SK-MEL-5 (cell line): ENCODE measurements at regions not wholly inside any gene's neighbourhood (a gene's known extent, or its start where the extent isn't known, plus 50 kb on each side); places are given as distances from the start of the nearest gene placed in this dataset.
A peak's percentile ranks its signal among the peaks of the same experiment; 100 is the strongest.

Experiments
- DNase-seq: peaks from one replicate; pipeline ENCODE4 v3.0.0-alpha.2; 2016; ENCODE audit warnings: low read depth, low spot score
- in situ Hi-C: cut with HindIII; loops from 2 replicates; pipeline ENCODE4 v1.10.0; 2016; ENCODE audit warnings: low sequenced_read_pairs, high pct_unique_total_duplicates, low pct_unique_long_range_greater_than_20kb

DNA sequence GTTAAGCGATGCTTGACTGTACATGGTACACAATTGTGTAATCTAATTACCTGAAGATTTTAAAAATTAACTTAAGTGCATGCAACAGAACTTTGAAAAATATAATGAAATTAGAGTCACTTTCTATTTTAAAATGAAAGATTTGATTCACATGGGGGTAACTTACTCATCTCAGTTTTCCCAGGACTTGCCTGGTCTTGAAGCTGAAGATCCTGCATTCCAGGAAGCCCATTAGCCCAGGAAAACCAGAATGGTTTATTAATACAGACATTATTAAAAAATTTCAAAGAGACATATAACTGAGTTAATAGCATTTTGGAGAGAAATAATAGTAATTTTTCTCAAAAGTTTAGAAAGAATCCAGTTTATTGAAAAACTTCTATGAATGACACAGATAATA, 190.6 kb downstream of the SIM1 start:
- in situ Hi-C loops: no loop called here
- DNase-seq: no peak

DNA sequence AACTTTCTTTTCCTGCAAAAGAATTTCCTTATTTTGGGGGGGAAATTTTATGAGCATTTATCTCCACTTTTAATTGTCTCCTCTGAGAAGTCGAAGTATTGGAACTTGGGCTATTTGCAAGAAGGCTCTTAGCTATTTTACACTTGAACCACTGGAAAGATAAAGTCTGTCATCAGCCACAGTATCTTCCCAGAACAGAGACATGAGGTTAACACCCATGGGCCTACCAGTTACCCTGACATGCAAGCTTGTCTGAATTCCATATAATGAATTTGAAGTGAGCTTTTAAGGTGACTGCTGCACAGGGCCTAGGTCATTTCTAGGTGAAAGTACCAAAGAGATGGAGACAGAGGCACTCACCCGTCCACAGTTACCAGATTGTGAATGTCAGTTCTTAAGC, 193.1 kb downstream of the SIM1 start:
- in situ Hi-C loops: no loop called here
- no peak for DNase-seq

DNA sequence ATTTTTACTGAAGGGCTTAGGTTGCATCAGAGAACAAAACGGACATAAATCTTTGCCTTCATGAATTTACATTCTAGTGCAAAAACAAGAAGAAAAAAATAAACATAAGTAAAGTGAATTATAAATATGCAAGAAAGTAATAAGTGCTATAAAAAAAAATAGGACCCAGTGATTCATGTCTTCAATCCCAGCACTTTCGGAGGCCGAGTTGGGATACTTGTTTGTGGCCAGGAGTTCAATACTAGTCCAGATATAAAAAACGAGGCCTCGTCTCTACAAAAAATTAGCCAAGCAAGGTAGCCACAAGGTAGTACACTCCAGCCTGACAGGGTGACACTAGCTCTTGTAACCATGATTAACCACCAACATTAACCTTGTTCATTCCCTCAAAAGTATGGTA, 193.5 kb downstream of the SIM1 start:
- DNase-seq: no peak
- in situ Hi-C loops: no loop called here

DNA sequence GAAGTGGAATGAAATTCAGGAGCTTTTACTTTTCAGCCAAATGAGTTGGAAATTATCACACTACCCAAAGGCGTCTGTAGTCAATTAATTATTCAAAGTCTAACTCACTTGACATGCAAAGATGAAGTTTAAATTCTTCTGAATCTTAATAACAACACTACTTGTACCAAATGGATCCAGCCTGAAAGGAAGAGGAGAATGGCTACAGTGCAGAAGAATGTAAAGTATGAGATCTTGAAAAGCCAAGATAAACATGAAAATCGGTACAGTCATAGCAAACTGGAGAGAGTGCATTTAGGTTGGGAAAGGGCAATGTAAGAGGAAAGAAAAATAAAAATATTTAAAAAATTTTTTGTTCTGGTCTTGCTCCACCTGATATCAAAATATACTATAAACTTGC, 195.5 kb downstream of the SIM1 start:
- in situ Hi-C loops: no loop called here
- no peak for DNase-seq

DNA sequence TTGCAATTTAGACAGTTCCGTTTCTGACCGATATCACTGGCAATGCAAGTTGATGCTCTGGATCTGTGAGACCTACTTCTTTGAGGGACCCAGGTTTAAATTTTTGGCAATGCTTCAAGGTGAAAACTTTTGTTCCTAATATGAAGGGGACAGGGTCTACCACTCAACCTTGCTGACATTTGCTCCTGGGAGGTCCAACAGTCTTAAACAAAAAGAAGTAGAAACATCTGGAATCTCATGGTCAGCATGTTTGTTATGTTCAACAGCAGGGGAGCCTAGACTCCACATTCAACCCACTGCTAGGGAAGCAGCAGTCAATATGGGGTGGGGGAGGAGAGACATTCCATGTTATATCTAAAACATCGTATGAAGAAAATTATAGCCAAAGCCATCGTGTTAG, 196.4 kb downstream of the SIM1 start:
- no peak for DNase-seq
- in situ Hi-C loops: no loop called here

DNA sequence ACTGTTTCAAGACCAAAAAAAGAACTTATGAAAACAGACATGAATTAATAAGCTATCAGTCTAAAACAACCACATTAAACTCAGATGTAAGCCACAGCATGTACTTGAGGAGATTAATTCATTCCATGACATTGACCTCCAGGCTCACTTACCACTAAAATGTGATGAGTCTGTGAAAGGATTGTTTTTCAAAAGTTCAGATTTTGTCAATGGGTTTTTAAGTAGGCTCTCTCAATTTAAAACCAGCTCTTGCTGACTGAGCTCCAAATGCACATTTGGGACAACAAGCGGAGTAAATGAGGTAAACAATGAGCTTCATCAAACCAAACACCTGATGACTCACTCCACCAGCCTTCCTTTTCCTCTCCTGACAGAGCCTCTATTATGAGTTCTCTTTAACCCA, 197.0 kb downstream of the SIM1 start:
- no peak for DNase-seq
- in situ Hi-C loops: no loop called here

DNA sequence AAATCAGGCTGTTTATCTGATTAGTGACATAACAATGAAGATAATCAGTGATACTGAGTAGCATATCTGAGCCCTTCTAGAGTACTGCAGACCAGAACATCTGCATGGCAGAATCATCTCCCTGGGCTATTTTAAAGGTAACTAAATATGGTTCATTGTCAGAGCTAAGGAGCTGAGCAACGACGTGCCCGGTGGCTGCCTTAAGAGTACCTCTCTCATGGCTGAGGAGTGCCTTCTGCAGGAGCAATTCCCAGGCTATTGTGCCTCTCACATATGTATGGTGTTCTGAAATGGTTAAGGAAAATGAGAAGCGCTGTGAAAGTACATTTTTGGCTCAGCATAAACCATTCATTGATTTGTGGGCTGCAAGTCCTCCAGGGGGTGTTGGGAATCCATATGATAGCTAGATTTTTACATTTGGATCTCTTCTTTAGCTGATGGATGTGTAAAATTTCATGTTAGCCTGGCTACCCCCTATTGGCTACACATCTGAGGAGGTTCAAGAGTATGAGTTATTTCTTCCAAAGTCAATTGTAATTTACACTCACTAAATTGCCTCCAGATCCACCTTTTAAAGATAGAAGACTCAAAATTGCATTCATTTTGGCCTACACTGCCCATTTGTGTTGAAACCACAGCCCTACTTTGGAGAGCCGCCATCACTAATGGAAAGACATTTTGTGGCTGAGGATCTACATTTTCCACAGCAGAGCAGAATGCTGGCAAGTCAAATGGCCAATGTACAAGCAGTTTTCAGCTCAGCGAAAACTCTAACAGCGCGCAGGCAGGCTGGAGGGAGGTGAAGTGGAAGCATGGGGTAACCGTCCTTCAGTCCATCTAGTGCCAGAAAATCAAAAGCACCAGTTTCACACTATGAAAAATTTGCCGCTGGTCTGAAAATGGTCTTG, 198.0 kb downstream of the SIM1 start:
- DNase-seq: no peak
- in situ Hi-C loops: no loop called here

DNA sequence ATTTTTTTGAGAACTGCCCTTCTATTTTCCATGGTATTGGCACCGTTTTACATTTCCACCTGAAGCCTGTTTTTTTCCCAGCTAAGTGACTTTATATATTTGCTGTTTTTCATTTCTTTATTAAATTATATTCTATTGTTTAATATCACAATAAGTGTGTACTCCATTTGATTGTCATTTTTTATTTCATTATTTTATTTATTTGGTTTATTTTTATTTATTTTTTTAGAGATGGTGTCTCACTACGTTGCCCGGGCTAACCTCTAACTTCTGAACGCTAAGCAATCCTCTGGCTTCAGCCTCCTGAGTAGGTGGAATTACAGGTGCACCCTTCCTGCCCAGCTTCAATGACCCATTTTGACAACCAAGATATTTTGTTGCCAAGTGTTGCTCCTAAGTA, 202.6 kb downstream of the SIM1 start:
- in situ Hi-C loops: no loop called here
- DNase-seq: no peak

DNA sequence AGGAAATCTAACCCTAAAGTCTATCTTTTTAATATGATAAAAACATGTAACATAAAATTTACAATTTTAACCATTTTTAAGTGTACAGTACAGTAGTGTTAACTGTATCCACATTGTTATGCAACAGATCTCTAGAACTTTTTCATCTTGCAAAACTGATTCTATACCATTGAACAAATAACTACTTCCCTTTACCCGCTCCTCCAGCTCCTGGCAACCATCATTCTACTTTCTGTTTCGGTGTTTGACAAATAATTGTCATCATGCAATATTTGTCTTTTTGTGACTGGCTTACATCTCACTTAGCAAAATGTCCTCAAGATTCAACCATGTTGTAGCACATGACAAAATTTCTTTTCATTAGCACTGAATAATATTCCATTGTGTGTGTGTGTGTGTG, 203.2 kb downstream of the SIM1 start:
- DNase-seq: no peak
- in situ Hi-C loops: no loop called here

DNA sequence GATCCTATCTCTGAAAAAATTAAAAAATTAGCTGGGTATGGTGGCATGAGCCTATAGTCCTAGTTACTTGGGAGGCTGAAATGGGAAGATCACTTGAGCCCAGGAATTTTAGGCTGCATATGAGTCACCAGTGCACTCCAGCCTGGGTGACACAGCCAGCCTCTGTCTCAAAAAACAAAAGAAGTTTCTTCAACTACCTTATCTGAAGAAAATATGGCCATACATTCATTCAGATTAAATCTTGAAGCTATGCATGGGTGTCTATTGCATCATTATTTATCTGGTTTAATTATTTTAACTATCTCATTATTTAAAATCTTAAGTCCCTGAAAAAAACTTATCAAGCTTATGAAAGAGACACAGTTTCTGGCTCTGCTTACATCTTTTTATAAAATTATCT, 204.1 kb downstream of the SIM1 start:
- DNase-seq: no peak
- in situ Hi-C loops: no loop called here

DNA sequence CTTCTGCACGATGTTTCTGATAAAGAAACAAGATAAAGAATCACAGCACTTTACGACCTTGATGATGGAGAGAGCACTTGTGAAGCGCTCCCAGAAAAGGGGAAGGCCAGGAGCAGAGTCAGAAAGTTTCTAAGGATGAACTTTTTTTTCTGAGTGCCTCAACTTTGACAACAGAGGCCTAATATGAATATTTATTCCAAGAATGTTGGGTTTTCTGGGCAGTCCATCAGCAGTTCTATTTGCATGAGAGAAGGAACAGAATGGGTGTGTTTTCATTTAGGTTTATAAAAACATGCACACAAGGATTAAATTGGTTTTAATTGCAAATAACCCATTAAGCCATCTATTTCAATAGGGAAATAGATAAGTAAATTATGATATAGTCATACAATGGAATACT, 204.9 kb downstream of the SIM1 start:
- in situ Hi-C loops: no loop called here
- DNase-seq: no peak

DNA sequence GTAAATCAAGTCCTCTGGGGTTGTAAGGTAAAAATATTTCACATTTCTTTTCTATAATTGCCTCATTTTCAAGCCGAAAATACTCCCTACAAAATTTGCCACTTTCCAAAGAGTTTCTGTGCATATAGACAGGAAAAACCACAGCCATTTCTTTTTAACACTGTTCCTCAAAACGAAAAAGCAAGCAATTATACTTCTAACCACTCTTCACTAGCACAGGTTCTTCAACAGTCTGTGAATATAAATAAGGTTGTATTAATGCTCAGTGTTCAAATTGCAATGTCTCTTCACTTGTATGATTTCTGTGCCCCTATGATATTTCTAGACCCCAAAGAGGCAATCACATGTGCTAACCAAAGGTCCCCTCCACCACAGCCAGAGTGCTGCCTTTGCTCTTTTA, 206.0 kb downstream of the SIM1 start:
- in situ Hi-C loops: no loop called here

DNA sequence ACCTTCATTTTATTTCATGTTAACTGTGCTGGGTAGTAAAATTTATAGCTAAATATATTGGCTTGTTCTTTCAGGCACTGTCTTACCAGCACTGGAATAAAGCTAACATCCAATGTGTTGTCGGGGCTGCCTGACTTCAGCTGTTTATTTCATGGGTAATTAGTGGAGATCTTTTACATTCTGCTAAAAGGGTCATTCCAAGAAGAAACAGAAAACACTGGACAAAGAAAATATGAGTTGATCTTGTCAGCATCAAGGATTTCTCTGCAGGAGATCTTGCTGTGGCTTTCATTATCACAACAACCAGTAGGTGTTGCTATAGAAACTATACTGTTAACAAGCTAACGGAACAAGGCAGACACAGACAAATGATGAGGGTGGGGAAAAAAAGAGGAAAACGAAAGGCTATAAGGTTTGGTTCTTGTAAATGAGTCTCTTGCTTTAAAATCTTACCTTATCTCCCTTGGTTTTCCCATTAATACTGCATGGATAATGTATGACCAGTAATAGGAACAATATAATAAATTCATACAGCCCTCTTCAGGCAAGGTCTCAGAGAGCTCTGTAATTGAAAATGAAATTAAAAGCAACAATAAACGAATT, 206.8 kb downstream of the SIM1 start:
- in situ Hi-C loops: no loop called here
- peak; percentile 55 for DNase-seq

More for the DNA sequence above, 206.0 kb downstream of the SIM1 start:
- no peak for DNase-seq

DNA sequence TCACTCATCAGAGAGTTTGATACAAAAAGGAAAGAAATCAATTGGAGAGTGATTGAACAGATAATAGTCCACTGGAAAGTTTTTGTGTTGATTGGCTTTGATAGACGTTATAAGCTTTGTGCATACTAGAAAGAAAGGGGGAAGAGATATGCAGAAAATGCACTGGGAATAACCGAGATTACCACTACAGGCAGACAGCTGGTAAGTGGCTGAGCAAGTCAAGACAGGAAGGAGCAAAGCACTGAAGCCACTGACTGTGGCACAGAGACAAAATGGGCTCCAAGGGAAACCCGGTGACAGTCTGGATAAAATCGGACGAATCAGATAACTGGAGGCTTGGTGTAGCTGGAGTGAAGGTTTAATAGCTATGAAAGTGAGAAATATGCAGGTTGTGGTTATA, 209.0 kb downstream of the SIM1 start:
- in situ Hi-C loops: no loop called here

DNA sequence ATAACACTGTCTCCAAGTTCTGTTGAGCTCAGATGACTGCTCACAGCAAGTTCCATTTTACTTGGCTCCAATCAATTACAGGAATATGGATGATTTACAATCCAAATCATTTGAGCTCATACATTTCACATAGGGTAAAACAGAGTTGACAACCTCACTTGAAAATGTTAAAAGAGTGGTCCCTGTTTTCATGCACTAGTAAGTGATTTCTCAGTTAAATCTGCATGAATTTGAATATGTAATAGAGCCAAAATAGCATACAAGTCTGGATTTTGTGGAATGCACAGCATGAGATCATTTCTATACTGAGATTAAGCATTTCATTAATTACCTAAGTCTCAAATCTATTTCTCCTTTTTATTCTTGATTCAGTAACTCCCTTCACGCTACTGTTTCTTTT, 217.6 kb downstream of the SIM1 start:
- no peak for DNase-seq
- in situ Hi-C loops: no loop called here

More for the DNA sequence above, 209.0 kb downstream of the SIM1 start:
- DNase-seq: no peak

DNA sequence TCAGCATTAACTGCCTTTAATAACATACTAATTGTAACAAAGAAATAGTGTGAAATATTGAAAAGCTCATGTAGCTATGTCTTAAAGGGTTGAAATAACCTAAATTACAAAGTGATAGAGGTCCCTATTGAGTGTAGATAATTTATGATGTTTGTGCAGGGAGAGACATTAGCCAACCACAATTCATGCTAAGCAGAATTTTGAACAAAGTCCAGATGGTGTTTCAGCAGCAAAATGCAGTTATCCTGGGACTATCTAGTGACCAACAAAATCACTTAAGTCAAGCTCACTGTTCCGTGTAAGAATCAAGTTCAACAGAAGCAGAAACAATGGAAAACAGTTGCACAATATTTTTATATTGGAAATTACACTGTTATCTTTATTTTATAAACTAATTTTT, 218.5 kb downstream of the SIM1 start:
- DNase-seq: no peak
- in situ Hi-C loops: no loop called here

DNA sequence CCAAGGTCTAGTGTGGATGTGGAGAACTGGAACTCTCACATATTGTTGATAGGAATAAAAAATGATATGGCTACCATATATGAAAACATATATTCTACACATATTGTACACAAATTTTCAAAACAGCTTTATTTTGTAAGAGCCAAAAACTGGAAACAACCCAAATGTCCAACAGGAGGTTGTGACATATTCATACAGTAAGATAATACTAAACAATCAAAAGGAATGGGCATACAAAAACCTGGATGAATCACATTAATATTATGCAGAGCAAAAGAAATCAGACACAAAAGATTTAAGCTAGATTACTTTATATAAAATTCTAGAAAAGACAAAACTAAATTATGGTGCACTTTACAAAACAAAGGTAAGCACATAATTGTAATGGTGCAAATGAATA, 223.9 kb downstream of the SIM1 start:
- DNase-seq: no peak
- in situ Hi-C loops: no loop called here

DNA sequence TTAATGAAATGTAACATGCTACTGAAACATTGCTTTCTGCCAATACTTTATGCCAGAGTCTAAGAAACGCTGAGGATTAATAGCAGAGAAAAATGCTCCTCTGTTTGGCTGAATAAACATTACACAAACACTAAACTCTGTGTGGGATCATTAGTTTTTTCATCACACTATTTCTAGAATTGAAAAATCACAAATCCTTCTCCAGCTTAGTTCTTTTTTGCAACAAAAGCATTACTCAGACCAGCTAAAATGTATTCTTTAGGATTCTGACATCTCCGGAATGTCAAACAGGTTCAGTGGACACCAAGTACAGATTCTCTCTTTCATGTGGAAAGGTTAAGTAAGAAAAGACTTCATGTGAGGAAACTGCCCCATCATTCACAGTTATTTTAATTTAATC, 226.9 kb downstream of the SIM1 start:
- no peak for DNase-seq
- in situ Hi-C loops: no loop called here

DNA sequence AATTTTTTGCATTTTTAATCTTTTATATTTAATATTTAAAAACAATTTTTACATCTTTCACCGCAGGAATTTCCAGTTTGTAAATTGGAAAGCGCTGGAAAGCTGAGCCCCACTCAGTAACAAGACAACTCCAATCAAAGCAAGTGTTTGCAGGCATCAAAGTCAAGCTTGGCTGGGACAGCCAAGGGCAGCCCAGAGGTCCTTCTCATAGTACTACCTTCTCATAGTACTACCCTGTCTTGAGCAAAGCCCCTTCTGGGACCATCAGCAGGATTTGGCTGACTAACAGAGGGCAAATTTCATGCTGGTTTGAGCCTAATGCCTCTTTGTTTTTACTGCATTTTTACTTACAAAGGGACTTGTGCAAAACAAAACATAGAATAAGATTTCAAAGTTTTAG, 228.3 kb downstream of the SIM1 start:
- DNase-seq: no peak
- in situ Hi-C loops: no loop called here
